ENCODE measurements at regions not wholly inside any gene's neighbourhood (a gene's known extent, or its start where the extent isn't known, plus 50 kb on each side); places are given as distances from the start of the nearest gene placed in this dataset.

DNA sequence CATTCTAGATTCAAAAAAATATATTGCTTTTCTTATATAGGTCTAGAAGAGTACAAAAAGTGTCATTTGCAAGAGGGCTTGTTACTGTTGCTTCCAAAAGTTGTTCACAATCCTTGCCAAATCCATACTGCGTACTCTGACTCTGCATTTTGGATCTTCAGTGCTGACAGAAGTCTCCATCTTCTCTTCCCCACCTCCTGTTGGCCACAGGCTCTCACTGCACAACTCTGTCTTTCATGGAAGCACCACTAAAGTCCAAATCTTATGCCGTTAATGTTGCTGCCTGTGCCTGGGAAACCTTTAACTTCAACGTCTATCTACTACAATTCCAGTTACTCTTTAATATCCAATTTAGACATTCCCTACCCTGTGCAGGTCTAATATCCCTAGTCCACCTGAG, 419.9 kb downstream of the NR2F2 start:
- H3K4me1 ChIP-seq (ENCODE audit: low read length), result no peaks in the 10 kb centered on the region
- H3K27me3 ChIP-seq (ENCODE audit: low read length), result no peaks in the 10 kb centered on the region
- H3K9me2 ChIP-seq (replicated peaks; ENCODE audit: insufficient read depth, low read length), result no peaks in the 10 kb centered on the region
- DNase-seq, result no peak
- no peak overlapping the region for H2AFZ ChIP-seq (ENCODE audit: low read length)
- H3K79me2 ChIP-seq (ENCODE audit: low read length), result no peaks in the 10 kb centered on the region
- H4K20me1 ChIP-seq (ENCODE audit: insufficient read depth, low read depth, low read length), result no peaks in the 10 kb centered on the region
- H3K9me3 ChIP-seq (ENCODE audit: low read length), result peaks cover 22% of the 10 kb centered on the region
- no peak overlapping the region for H3K4me2 ChIP-seq (ENCODE audit: low read depth, low read length, poor library complexity, severe bottlenecking)
- no peaks in the 10 kb centered on the region for H3K36me3 ChIP-seq (ENCODE audit: insufficient read depth, low read length)
- no peak overlapping the region for H3K9ac ChIP-seq (ENCODE audit: low read length)
- H3K27ac ChIP-seq (ENCODE audit: low read length), result no peak overlapping the region
- H3K4me3 ChIP-seq (ENCODE audit: low read length), result no peak overlapping the region

DNA sequence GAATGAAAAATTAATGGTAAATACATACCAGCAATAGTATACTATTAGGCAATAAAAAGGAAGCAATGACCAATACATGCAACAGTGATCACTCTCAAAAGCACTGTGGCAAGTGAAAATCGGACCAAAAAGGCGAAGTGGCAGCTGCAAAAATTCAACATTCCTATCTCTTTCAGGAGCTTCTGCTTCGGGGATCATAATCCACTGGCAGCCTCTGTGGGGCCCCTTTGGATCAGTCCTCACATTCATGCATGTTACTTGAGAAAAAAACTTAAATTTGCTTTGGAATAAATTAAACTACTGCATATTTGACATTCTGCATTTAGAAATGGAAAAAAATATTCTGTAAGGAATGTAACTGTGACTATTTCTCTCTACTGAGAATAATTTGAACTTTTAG, 425.6 kb downstream of the NR2F2 start:
- no peaks in the 10 kb centered on the region for H3K27me3 ChIP-seq (ENCODE audit: low read length)
- H3K4me3 ChIP-seq (ENCODE audit: low read length), result no peak overlapping the region
- peaks cover 21% of the 10 kb centered on the region for H3K9me3 ChIP-seq (ENCODE audit: low read length)
- H4K20me1 ChIP-seq (ENCODE audit: insufficient read depth, low read depth, low read length), result no peaks in the 10 kb centered on the region
- H3K4me1 ChIP-seq (ENCODE audit: low read length), result no peaks in the 10 kb centered on the region
- no peaks in the 10 kb centered on the region for H3K9me2 ChIP-seq (replicated peaks; ENCODE audit: insufficient read depth, low read length)
- H2AFZ ChIP-seq (ENCODE audit: low read length), result no peak overlapping the region
- H3K79me2 ChIP-seq (ENCODE audit: low read length), result no peaks in the 10 kb centered on the region
- H3K27ac ChIP-seq (ENCODE audit: low read length), result no peak overlapping the region
- DNase-seq, result no peak
- no peaks in the 10 kb centered on the region for H3K36me3 ChIP-seq (ENCODE audit: insufficient read depth, low read length)
- no peak overlapping the region for H3K9ac ChIP-seq (ENCODE audit: low read length)
- H3K4me2 ChIP-seq (ENCODE audit: low read depth, low read length, poor library complexity, severe bottlenecking), result no peak overlapping the region

DNA sequence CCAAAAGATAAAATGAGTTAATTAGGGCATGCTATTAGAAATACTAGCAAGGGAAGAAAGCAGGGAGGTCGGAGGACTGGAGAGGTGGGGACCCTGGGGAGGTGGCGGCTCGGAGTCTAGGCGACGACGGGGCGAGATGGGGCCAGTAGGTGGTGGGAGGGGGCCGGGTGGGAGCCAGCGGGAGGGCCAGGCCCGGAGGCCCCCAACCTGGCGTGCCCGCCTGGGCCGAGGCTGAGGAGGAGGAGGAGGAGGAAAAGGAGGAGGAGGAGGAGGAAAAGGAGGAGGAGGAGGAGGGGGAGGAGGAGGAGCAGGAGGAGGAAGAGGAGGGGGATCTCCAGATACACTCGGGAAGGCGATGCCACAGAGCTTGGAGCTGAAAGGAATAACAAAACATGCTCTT, 426.2 kb downstream of the NR2F2 start:
- Histone ChIP-seq H4K20me1 (ENCODE audit: insufficient read depth, low read depth, low read length) (no peaks in the 10 kb centered on the region), H3K9me2 (replicated peaks; ENCODE audit: insufficient read depth, low read length) (no peaks in the 10 kb centered on the region), H3K79me2 (ENCODE audit: low read length) (no peaks in the 10 kb centered on the region), H2AFZ (ENCODE audit: low read length) (no peak overlapping the region), H3K4me3 (ENCODE audit: low read length) (no peak overlapping the region), H3K9me3 (ENCODE audit: low read length) (peaks cover 22% of the 10 kb centered on the region), H3K27ac (ENCODE audit: low read length) (no peak overlapping the region), H3K9ac (ENCODE audit: low read length) (no peak overlapping the region), H3K36me3 (ENCODE audit: insufficient read depth, low read length) (no peaks in the 10 kb centered on the region), H3K27me3 (ENCODE audit: low read length) (no peaks in the 10 kb centered on the region), H3K4me1 (ENCODE audit: low read length) (no peaks in the 10 kb centered on the region), H3K4me2 (ENCODE audit: low read depth, low read length, poor library complexity, severe bottlenecking) (no peak overlapping the region)
- no peak for DNase-seq

DNA sequence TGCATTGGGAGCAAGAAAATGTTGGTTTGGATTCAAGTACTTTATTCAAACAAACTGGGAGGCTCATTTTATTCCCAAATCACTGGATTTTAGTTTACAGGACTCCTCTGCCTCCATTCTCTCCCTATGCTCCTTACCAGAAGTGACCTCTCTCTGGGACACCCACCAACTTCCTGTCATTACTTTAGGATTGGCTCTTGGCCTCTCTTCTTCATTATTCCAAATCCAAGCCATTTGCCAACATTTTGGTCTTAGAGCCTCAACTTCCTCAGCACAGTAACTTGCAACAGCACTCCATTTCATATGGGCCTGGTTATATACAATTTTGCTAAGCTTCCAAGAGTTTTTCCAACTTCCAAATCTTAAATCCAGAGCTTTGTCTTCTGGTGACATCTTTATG, 432.1 kb downstream of the NR2F2 start:
- no peaks in the 10 kb centered on the region for H3K4me1 ChIP-seq (ENCODE audit: low read length)
- H4K20me1 ChIP-seq (ENCODE audit: insufficient read depth, low read depth, low read length), result no peaks in the 10 kb centered on the region
- no peak overlapping the region for H3K4me3 ChIP-seq (ENCODE audit: low read length)
- no peak overlapping the region for H3K9ac ChIP-seq (ENCODE audit: low read length)
- no peaks in the 10 kb centered on the region for H3K36me3 ChIP-seq (ENCODE audit: insufficient read depth, low read length)
- peaks cover 20% of the 10 kb centered on the region for H3K9me3 ChIP-seq (ENCODE audit: low read length)
- no peaks in the 10 kb centered on the region for H3K27me3 ChIP-seq (ENCODE audit: low read length)
- no peaks in the 10 kb centered on the region for H3K9me2 ChIP-seq (replicated peaks; ENCODE audit: insufficient read depth, low read length)
- H2AFZ ChIP-seq (ENCODE audit: low read length), result no peak overlapping the region
- DNase-seq, result no peak
- no peak overlapping the region for H3K27ac ChIP-seq (ENCODE audit: low read length)
- no peak overlapping the region for H3K4me2 ChIP-seq (ENCODE audit: low read depth, low read length, poor library complexity, severe bottlenecking)
- no peaks in the 10 kb centered on the region for H3K79me2 ChIP-seq (ENCODE audit: low read length)

DNA sequence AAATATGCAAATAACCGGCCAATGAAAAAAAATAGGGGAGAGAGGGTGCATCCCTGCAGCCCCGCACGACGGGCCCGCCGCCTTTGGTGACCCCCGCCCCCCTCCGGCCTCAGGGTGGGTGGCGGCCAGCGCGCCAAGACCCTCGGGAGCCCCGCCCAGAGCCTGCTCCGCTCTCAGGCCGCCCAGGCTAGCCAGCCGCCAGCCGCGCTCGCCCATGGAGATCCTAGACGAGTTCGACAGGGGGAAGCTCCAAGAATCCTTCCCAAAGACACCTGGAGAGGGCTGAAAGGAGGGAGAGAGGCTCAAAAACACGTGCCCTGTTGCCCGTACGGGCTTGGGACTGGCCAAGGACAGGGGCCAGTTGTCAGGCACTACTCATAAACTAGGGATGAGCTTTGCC, 434.0 kb downstream of the NR2F2 start:
- Histone ChIP-seq H3K9me2 (replicated peaks; ENCODE audit: insufficient read depth, low read length) (no peaks in the 10 kb centered on the region), H3K9me3 (ENCODE audit: low read length) (peaks cover 21% of the 10 kb centered on the region), H3K9ac (ENCODE audit: low read length) (no peak overlapping the region), H3K4me1 (ENCODE audit: low read length) (no peaks in the 10 kb centered on the region), H3K27ac (ENCODE audit: low read length) (no peak overlapping the region), H3K4me2 (ENCODE audit: low read depth, low read length, poor library complexity, severe bottlenecking) (no peak overlapping the region), H3K36me3 (ENCODE audit: insufficient read depth, low read length) (no peaks in the 10 kb centered on the region), H4K20me1 (ENCODE audit: insufficient read depth, low read depth, low read length) (no peaks in the 10 kb centered on the region), H3K4me3 (ENCODE audit: low read length) (no peak overlapping the region), H3K79me2 (ENCODE audit: low read length) (no peaks in the 10 kb centered on the region), H3K27me3 (ENCODE audit: low read length) (no peaks in the 10 kb centered on the region), H2AFZ (ENCODE audit: low read length) (no peak overlapping the region)
- no peak for DNase-seq

DNA sequence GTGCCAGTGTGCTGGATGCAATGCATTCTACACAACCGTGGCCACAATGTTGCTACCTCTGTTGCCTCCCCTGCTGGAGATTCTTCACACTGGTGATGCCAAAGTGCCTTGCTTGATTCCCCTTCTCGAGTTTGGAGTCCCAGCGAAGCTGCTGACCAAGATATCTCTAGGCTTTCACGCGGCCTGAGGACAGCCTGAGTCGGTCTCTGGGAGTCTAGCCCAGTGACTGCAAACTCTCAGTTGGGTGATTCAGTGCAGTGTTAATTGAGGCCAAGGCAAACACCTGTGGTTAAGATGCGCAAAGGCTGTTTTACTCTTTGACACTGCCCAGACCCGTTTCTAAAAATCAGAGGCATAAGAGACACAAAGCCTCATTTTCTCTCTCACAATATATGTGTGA, 434.4 kb downstream of the NR2F2 start:
- DNase-seq, result no peak
- no peaks in the 10 kb centered on the region for H3K4me1 ChIP-seq (ENCODE audit: low read length)
- H3K9ac ChIP-seq (ENCODE audit: low read length), result no peak overlapping the region
- H3K4me2 ChIP-seq (ENCODE audit: low read depth, low read length, poor library complexity, severe bottlenecking), result no peak overlapping the region
- no peaks in the 10 kb centered on the region for H3K27me3 ChIP-seq (ENCODE audit: low read length)
- H3K4me3 ChIP-seq (ENCODE audit: low read length), result no peak overlapping the region
- H2AFZ ChIP-seq (ENCODE audit: low read length), result no peak overlapping the region
- H3K36me3 ChIP-seq (ENCODE audit: insufficient read depth, low read length), result no peaks in the 10 kb centered on the region
- no peaks in the 10 kb centered on the region for H3K9me2 ChIP-seq (replicated peaks; ENCODE audit: insufficient read depth, low read length)
- H4K20me1 ChIP-seq (ENCODE audit: insufficient read depth, low read depth, low read length), result no peaks in the 10 kb centered on the region
- no peak overlapping the region for H3K27ac ChIP-seq (ENCODE audit: low read length)
- H3K79me2 ChIP-seq (ENCODE audit: low read length), result no peaks in the 10 kb centered on the region
- peaks cover 20% of the 10 kb centered on the region for H3K9me3 ChIP-seq (ENCODE audit: low read length)

DNA sequence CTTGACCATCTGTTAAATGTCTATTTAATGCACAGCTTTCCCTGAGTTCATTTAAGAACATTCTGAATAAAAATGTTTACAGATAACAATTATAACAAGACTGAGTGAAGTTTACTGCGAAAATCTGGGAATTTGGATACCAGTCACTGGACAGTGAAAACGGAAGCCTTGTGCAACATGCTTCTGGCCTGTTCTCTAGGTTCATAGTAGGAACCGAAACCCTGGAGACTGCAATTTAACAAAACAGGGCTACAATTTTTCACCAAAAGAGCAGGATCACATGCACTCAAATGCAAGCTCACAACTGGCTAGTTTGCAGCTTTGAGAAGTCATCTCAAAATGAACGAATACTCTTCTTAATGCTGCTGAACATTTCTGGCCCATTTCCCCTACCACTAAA, 435.9 kb downstream of the NR2F2 start:
- Histone ChIP-seq H3K4me2 (ENCODE audit: low read depth, low read length, poor library complexity, severe bottlenecking) (no peak overlapping the region), H3K9me3 (ENCODE audit: low read length) (peaks cover 15% of the 10 kb centered on the region), H3K4me3 (ENCODE audit: low read length) (no peak overlapping the region), H3K36me3 (ENCODE audit: insufficient read depth, low read length) (no peaks in the 10 kb centered on the region), H3K27me3 (ENCODE audit: low read length) (no peaks in the 10 kb centered on the region), H3K9me2 (replicated peaks; ENCODE audit: insufficient read depth, low read length) (no peaks in the 10 kb centered on the region), H2AFZ (ENCODE audit: low read length) (no peak overlapping the region), H4K20me1 (ENCODE audit: insufficient read depth, low read depth, low read length) (no peaks in the 10 kb centered on the region), H3K27ac (ENCODE audit: low read length) (no peak overlapping the region), H3K9ac (ENCODE audit: low read length) (no peak overlapping the region), H3K79me2 (ENCODE audit: low read length) (no peaks in the 10 kb centered on the region), H3K4me1 (ENCODE audit: low read length) (no peaks in the 10 kb centered on the region)
- no peak for DNase-seq

DNA sequence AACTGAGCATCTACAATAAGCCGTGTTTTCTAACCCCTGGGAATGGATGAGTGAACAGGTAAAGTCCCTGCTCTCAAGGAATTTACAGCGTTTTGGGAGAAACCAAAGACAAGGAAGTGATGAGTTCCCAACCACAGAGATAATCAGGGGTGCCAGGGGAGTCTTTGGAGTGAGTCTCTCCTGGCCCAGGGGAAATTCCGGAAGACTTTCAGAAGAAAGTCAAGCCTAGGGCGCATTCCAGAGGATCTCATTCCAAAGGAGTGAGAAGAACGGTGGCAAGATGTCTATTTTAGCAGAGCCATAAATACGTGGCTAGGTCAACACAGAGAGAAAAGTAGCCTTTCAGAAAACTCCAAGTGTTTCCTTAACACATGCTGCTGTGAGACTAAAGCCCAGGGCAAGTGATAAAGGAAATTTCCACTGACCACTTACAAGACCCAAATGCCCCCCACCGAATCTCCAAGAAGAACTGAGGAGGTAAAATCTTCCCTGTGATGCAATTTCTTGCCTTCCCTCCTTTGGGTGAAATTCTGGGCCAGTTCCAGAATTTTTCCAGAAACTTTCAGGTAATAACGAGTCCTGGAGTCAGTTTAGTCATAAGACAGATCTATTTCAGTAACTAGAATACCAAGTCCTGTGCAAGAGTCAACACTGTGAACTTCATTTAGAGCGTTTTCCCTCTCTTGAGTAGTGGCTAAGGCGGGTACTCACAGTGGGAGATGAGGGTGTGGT, 437.4 kb downstream of the NR2F2 start:
- Histone ChIP-seq H3K4me1 (ENCODE audit: low read length) (no peaks in the 10 kb centered on the region), H3K4me3 (ENCODE audit: low read length) (no peak overlapping the region), H2AFZ (ENCODE audit: low read length) (no peak overlapping the region), H3K79me2 (ENCODE audit: low read length) (no peaks in the 10 kb centered on the region), H3K4me2 (ENCODE audit: low read depth, low read length, poor library complexity, severe bottlenecking) (no peak overlapping the region), H3K27me3 (ENCODE audit: low read length) (no peaks in the 10 kb centered on the region), H3K9me3 (ENCODE audit: low read length) (peaks cover 22% of the 10 kb centered on the region), H3K27ac (ENCODE audit: low read length) (no peak overlapping the region), H3K9ac (ENCODE audit: low read length) (no peak overlapping the region), H3K9me2 (replicated peaks; ENCODE audit: insufficient read depth, low read length) (no peaks in the 10 kb centered on the region), H3K36me3 (ENCODE audit: insufficient read depth, low read length) (no peaks in the 10 kb centered on the region), H4K20me1 (ENCODE audit: insufficient read depth, low read depth, low read length) (no peaks in the 10 kb centered on the region)
- no peak for DNase-seq

DNA sequence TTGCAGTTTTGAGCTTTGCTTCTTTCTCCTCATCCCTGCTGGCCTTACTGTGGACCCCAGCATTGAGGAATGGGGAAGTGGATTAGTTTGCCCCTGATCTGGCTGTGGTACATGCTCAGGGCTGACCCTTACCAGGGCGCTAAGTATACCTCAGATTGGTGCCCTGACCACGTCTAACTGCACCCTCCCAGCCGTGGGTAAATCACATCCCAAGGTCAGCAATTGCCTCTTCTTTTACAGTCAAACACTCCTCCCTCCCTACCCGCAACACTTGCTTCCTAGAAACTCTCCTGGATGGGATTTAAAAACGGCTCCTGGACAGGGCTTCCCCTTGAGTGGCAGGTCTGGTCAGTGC, 437.9 kb downstream of the NR2F2 start:
- no peaks in the 10 kb centered on the region for H4K20me1 ChIP-seq (ENCODE audit: insufficient read depth, low read depth, low read length)
- H3K36me3 ChIP-seq (ENCODE audit: insufficient read depth, low read length), result no peaks in the 10 kb centered on the region
- no peak overlapping the region for H2AFZ ChIP-seq (ENCODE audit: low read length)
- H3K4me2 ChIP-seq (ENCODE audit: low read depth, low read length, poor library complexity, severe bottlenecking), result no peak overlapping the region
- no peak for DNase-seq
- H3K27ac ChIP-seq (ENCODE audit: low read length), result no peak overlapping the region
- no peaks in the 10 kb centered on the region for H3K79me2 ChIP-seq (ENCODE audit: low read length)
- no peaks in the 10 kb centered on the region for H3K9me2 ChIP-seq (replicated peaks; ENCODE audit: insufficient read depth, low read length)
- H3K4me3 ChIP-seq (ENCODE audit: low read length), result no peak overlapping the region
- peaks cover 24% of the 10 kb centered on the region for H3K9me3 ChIP-seq (ENCODE audit: low read length)
- no peaks in the 10 kb centered on the region for H3K4me1 ChIP-seq (ENCODE audit: low read length)
- no peak overlapping the region for H3K9ac ChIP-seq (ENCODE audit: low read length)
- no peaks in the 10 kb centered on the region for H3K27me3 ChIP-seq (ENCODE audit: low read length)

All from Karpas-422 (cell line).